IPS DF 4.7 (cell line): ENCODE measurements at regions not wholly inside any gene's neighbourhood (a gene's known extent, or its start where the extent isn't known, plus 50 kb on each side); places are given as distances from the start of the nearest gene placed in this dataset.
"Not testable (repeated sequence)": the region's sequence is repeated elsewhere in the genome, so short reads cannot be mapped to it uniquely, and the experiment has no call there.

ENCODE experiments used
- DNase-seq: peaks from one replicate; pipeline ENCODE4 v3.0.0-alpha.2; 2013; ENCODE audit warnings: low spot score; ENCODE audit errors: extremely low read depth

DNA sequence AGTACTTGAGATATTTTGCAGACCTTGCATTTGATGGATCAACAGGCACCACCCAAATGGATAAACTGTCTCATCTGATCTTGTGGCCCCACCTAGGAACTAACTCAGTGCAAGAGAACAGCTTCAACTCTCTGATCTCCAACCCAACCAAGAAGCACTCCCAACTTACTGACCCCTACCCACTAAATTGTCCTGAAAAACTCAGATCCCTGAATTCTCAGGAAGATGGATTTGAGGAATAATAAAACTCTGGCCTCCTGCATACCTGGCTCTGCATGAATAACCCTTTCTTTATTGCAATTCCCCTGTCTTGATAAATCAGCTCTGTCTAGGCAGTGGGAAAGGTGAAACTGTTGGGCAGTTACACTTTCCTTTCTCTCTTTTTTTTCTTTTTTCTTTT, 247.9 kb downstream of the ZPLD1 start:
- no peak for DNase-seq

- DNase-seq = no peak
Observed at GRCh38 chr3:102686792-102687191, 252.0 kb downstream of the ZPLD1 start.

- no peak for DNase-seq
Observed at GRCh38 chr3:102687851-102688555, 253.2 kb downstream of the ZPLD1 start.

DNA sequence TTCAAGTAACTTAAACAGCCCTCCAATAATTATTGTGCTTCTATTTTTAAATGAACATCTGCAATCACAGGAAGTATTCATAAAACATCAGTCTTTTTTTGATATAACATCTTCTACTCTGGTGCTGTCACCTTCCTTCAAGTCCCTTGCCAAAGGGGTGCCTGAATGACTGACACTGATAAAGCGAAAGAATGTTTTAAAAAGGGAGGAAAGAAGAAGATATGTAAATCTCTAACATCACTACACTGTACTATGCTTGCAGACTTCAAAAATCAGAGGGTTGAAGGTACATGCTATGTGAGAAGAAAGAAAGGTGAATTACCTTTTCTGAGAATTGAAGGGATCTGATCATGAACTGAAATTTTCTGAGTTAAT, 253.7 kb downstream of the ZPLD1 start:
- DNase-seq = no peak

DNA sequence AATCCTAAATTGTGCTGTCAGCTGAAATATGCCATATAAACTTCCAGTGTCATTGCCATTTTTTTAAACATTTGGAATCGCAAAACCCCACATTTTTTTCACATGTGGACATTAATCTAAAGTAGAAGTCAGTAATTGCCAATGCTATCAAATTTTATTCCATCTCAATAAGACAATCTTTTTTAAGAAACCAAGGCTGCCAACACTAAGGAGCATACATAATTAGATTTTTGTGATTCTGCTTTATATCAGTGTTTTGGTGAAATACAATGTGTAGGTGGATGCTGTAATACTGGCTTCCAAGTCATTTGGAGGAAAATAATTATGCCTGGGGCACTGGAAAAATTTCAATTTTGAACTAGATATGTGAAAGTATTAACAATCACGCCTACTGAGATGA, 256.7 kb downstream of the ZPLD1 start:
- DNase-seq = no peak

GRCh38 chr3:102699104-102699818, 264.4 kb downstream of the ZPLD1 start:
- no peak for DNase-seq

GRCh38 chr3:102699819-102700140, 265.0 kb downstream of the ZPLD1 start:
- no peak for DNase-seq

DNA sequence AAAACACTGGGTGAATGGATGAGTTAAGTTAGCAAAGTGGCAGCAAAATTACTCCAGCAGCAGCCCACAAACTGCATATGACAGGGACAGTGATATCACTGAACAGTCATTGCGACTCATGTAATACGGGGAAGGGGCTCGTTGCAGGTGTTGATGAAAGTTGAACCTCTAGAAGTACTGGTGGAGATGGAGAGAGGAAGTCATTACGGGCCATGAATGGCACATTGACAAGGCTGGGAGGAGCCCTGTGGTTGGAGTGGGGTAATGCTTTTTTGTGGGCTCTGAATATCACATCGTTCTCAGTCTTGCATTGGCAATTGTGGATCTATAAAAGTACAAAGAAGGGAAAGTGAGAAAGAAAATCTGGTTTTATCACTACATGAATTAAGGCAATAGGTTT, 278.1 kb downstream of the ZPLD1 start:
- no peak for DNase-seq

DNA sequence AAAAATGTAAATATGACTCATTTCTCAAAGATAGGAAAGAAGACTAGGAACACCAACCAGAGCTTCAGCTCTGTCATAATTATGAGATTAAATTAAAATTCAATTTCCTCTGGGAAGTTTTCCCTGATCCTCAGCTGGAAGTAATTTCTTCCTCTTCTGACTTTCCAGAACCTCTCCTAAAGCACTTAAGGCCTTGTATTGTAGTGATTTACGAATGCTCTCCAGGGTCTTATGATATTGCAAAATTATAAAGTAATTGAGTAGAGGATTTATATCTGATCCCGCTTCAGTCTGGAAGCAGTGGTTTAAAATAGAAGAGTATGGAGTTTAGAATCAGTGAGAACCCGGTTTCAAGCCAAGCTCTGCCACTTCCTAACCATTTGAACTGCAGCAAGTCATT, 279.8 kb downstream of the ZPLD1 start:
- DNase-seq = no peak

- no peak for DNase-seq
Observed at GRCh38 chr3:102715030-102715697, 280.3 kb downstream of the ZPLD1 start.

DNA sequence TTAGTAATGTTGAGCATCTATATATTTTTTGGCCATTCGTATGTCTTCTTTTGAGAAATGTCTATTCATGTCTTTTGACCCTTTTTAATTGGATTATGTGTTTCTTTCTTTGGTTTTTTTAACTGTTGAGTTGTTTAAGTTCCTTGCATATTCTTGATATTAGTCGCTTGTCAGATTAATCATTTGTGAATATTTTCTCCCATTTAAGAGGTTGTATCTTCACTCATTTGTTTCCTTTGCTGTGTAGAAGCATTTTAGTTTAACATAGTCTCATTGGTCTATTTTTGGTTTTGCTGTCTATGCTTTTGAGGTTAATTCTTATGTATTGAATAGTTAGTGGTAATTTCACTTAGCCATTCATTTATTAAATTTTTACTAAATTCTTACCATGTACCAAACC, 283.8 kb downstream of the ZPLD1 start:
- DNase-seq = no peak

- no peak for DNase-seq
Observed at GRCh38 chr3:102722317-102722716, 287.5 kb downstream of the ZPLD1 start.

DNA sequence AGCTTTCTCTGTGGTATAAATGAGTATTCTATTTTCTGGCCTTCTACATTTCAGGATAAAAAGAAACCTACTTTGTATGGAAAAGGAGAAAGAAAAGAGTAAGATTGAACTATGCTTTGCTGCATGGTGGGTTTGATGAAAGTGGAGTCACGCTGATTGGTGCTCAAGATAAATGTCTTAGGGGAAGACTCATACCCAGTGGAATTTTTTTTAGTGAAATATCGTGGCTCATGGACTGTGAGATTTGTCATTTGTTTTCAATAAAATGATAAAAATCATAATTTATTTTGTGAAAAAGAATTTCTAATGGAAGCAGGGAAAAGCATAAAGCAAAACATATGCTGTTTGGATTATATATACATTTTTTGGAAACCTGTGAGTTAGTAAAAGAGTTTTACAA, 292.5 kb downstream of the ZPLD1 start:
- no peak for DNase-seq

DNA sequence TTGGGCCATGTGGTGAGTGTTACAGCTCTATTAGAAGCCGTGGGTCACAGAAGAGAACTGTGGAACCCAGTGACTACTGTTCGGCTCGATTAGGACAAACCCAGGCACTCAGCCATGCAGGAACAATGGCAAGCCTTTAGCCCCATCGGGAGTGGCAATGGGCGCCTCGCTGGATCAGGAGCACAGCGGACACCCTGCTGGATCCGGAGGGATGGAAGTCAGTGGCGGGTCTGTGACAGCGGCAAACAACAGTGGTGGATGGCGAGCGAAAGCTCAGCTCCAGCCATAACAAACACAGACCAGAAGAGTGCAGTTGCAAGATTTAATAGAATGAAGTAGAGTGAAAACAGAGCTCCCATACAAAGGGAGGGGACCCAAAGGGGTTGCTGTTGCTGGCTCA, 297.8 kb downstream of the ZPLD1 start:
- DNase-seq = not testable (repeated sequence)

DNA sequence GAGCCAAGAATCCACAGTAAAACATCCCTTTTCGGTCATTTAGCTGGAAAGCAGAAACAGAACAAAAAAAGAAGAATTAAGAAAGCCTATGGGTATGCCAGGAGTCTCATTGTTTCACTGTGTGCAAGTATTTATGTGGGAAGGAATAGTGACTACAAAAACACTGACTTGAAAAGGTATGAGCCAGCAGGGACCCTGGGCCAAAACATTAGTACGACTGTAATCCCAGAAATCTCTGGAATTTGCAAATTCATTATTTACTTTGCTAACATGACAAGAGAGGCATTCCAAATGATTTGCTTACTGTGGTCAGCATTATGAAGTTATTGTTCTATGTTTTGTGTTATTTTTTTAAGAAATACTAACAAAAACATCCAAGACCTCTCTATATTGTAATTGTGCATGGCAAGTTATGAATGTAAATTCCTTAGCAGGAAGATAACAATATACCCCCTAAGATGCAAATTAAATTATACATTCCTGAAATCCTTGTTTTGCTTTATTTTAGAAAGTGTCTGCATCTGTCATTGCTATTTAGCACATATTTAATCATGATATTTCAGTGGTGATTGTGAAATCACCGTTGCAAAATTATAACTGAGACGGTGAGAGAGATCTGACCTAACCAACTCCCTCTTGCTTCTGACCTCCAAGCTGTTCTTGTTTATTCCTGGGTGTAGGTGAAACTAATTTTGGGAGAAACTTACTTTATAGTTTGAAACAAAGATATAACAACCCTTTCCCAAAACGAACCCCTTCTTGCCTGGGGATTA, 299.2 kb downstream of the ZPLD1 start:
- DNase-seq = no peak

DNA sequence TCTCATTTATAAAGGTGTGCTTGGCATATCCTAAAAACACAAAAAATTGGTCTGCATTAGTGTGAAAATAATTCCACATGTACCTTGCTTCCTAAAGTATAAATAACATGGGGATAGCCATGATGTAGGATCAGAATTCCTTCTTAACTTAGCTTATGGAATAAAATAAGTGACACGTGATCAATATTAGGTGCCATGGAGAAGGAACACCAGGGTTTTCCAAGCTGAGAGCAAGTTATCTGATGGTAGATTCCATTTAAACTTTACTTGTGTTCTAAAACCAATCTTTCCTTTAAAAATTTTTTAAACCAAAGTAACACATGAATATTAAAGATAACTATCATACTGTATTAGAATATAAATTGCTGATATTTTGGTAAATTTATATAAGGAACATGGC, 300.5 kb downstream of the ZPLD1 start:
- no peak for DNase-seq

DNA sequence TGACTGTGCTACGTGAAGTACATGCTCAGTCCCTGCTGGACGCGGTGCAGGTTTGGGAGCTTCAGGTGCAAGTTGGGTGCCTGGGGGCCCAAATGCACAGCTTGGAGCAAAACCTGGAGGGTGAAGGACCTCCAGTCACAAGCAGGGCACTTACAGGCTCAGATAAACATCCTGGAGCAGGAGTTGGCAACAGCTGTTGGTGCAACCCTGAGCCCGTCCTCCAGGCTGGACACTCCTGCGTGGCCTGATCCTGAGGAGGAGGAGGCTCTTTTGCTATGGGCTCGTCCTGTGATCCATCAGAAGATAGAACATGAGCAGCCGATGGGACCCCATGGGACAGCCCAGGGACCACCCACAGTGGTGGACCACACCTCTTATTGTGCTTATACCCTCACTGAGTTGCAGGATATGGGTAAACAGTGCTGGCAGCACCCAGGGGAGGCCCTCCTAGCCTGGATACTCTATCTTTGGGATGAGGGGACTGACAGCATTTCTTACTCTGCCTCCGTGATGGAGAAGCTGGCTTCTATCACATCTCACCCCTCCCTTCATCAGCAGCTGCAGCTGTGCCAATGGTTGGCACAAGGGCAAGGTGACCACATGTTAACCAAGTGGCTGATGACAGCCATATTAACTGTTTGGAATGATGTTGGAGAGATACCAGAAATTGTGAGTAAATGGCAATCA, 301.6 kb downstream of the ZPLD1 start:
- no peak for DNase-seq

DNA sequence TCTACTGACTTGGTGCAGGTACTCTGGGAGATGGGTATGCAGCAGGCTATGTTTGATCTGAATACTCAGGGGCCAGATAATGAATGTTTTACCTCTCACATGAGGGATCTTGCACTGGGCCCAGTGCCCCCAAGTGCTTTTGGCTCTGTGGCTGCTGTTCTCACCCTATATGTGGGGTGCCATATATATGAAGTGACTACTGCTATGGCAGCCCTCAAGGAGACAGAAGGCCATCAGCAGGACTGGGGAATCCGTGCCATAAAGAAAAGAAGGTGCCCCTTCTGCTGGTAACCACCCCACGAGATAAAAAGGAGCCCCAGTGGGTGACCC, 302.1 kb downstream of the ZPLD1 start:
- DNase-seq = no peak

GRCh38 chr3:102737353-102737752, 302.5 kb downstream of the ZPLD1 start:
- DNase-seq = no peak

DNA sequence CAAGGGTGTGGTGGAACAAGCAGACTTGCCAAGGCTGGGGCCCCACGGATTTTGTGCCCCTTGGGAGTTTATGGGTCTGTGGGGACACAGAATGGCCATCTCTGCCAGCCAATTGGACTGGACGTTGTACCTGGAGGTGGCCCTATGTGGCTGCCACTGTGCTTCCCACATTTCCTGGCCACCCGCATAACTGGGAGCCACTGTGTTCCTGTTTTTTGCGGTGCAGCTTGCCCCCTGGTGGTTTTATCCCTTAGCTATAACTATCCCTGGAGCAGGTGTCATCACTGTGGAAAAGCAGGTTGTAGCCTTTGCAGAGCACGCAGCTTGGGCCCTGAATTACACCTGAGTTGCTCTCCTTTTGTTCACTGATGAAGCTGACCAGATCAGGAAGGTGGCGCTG, 306.3 kb downstream of the ZPLD1 start:
- DNase-seq = no peak

DNA sequence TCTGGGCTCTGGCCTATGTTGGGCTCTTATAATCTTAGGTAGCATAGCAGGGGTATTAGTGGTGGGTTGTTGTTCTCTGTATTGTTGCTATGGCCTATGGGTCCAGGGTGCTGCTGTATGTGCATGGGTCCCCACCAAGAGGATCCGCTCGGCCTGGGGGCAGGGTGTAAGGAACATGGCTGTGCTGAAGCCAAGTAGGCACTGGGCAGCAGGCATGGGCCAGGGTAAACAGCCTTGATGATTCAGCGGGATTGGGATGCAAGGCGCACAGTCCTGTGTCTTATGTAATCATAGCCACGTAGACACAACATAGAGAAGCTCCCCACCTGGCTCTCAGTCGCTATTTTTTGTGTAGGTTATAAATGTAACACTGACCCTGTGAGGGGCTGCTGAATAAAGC, 306.9 kb downstream of the ZPLD1 start:
- DNase-seq = no peak

DNA sequence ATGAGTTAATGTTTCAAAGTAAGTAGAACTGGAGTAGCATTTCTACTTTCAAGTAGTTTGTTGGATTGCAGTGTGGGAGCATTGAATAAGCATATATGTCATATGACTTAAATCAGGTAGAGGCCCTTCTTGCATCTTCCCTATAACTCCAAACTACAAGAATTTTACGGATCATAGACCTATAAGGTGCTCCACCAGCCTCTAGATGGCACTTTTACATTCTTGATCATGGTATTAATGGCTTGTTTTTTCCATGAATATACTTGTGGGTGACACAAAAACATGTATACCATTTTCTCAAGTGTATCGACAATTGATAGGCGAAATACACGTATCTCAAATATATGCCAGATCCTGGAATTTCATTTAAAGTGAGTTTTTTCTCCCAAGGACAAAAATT, 311.1 kb downstream of the ZPLD1 start:
- DNase-seq = no peak
